MM.1S (cell line): ENCODE measurements at regions not wholly inside any gene's neighbourhood (a gene's known extent, or its start where the extent isn't known, plus 50 kb on each side); places are given as distances from the start of the nearest gene placed in this dataset.

Experiments used
- DNase-seq: peaks from one replicate; pipeline ENCODE4 v3.0.0-alpha.2; 2015
- H2AFZ ChIP-seq: fragments of 300-600 bp; sonication (generic); 2 replicates; pipeline ENCODE4 v1.6.0; 2016; ENCODE audit warnings: antibody characterized with exemption, low read length
- H3F3A ChIP-seq: fragments of 300-600 bp; sonication (generic); 2 replicates; pipeline ENCODE4 v1.6.1; 2016; ENCODE audit warnings: mild to moderate bottlenecking, antibody characterized with exemption, low read length, moderate library complexity, mixed read lengths; ENCODE audit not compliant: insufficient read depth
- H3K27ac ChIP-seq: fragments of 300-600 bp; sonication (generic); 2 replicates; pipeline ENCODE4 v1.5.1; 2016; ENCODE audit warnings: mild to moderate bottlenecking, low read length
- H3K27me3 ChIP-seq: fragments of 300-600 bp; sonication (generic); replicated peaks from 2 replicates; pipeline ENCODE4 v1.6.0; 2016; ENCODE audit warnings: low read length; ENCODE audit not compliant: insufficient read depth
- H3K36me3 ChIP-seq: fragments of 300-600 bp; sonication (generic); replicated peaks from 2 replicates; pipeline ENCODE4 v1.6.1; 2016; ENCODE audit warnings: mild to moderate bottlenecking, low read length, mixed read lengths; ENCODE audit not compliant: insufficient read depth
- H3K4me1 ChIP-seq: fragments of 300-600 bp; sonication (generic); 2 replicates; pipeline ENCODE4 v1.6.1; 2016; ENCODE audit warnings: low read length, mixed read lengths
- H3K4me2 ChIP-seq: fragments of 300-600 bp; sonication (generic); 2 replicates; pipeline ENCODE4 v1.6.0; 2016; ENCODE audit warnings: low read depth, low read length
- H3K4me3 ChIP-seq: fragments of 300-600 bp; sonication (generic); 2 replicates; pipeline ENCODE4 v1.5.1; 2016; ENCODE audit warnings: low read length, mixed read lengths
- H3K79me2 ChIP-seq: fragments of 300-600 bp; sonication (generic); 2 replicates; pipeline ENCODE4 v1.6.1; 2016; ENCODE audit warnings: mixed run types, low read length, mixed read lengths
- H3K9ac ChIP-seq: fragments of 300-600 bp; sonication (generic); 2 replicates; pipeline ENCODE4 v1.6.1; 2016; ENCODE audit warnings: low read length, mixed read lengths
- H3K9me2 ChIP-seq: fragments of 300-600 bp; sonication (generic); replicated peaks from 2 replicates; pipeline ENCODE4 v1.6.1; 2016; ENCODE audit warnings: mild to moderate bottlenecking, low read length, mixed read lengths; ENCODE audit not compliant: insufficient read depth
- H3K9me3 ChIP-seq: fragments of 300-600 bp; sonication (generic); replicated peaks from 2 replicates; pipeline ENCODE4 v1.6.1; 2016; ENCODE audit warnings: mild to moderate bottlenecking, low read length, mixed read lengths; ENCODE audit not compliant: insufficient read depth
- H4K20me1 ChIP-seq: fragments of 300-600 bp; sonication (generic); 2 replicates; pipeline ENCODE4 v1.6.1; 2016; ENCODE audit warnings: mild to moderate bottlenecking, low read length, moderate library complexity, mixed read lengths; ENCODE audit not compliant: insufficient read depth
- CTCF ChIP-seq: fragments of 300-600 bp; sonication (generic); IDR thresholded peaks from 2 replicates; pipeline ENCODE4 v1.5.1; 2016; ENCODE audit warnings: antibody characterized with exemption, low read length, mixed read lengths
- EZH2 ChIP-seq: fragments of 300-600 bp; sonication (generic); optimal IDR thresholded peaks from 2 replicates; pipeline ENCODE3; 2017; ENCODE audit warnings: low read depth, mild to moderate bottlenecking, antibody characterized with exemption, low read length, mixed read lengths
- EZH2phosphoT487 ChIP-seq: fragments of 300-600 bp; sonication (generic); IDR thresholded peaks from 2 replicates; pipeline ENCODE4 v1.6.1; 2018; ENCODE audit warnings: antibody characterized with exemption, low read length

- H3K36me3 ChIP-seq: no peaks in the 10 kb centered on the region
- no peak overlapping the region for H3K9ac ChIP-seq
- no peak overlapping the region for H3K4me2 ChIP-seq
- no peaks in the 10 kb centered on the region for H3K9me2 ChIP-seq
- no peaks in the 10 kb centered on the region for H4K20me1 ChIP-seq
- H3K4me1 ChIP-seq: no peaks in the 10 kb centered on the region
- no peak overlapping the region for H3K4me3 ChIP-seq
- peaks cover 31% of the 10 kb centered on the region for H3K79me2 ChIP-seq
- no peaks in the 10 kb centered on the region for H3K27me3 ChIP-seq
- H2AFZ ChIP-seq: no peak overlapping the region
- H3F3A ChIP-seq: no peaks in the 10 kb centered on the region
- TF ChIP-seq EZH2phosphoT487: no peak
- no peak for TF ChIP-seq EZH2
- TF ChIP-seq CTCF: no peak
- H3K27ac ChIP-seq: no peak overlapping the region
- no peak for DNase-seq
- no peaks in the 10 kb centered on the region for H3K9me3 ChIP-seq
These were observed 95.0 kb downstream of the KLF12 start for GRCh38 chr13:74039154-74039553.

GRCh38 chr13:74037762-74038161 lies 96.4 kb downstream of the KLF12 start:
- Histone ChIP-seq H3K79me2 (peaks cover 31% of the 10 kb centered on the region), H3K4me1 (no peaks in the 10 kb centered on the region), H3K27ac (no peak overlapping the region)

GRCh38 chr13:74036373-74036772 lies 97.8 kb downstream of the KLF12 start:
- Histone ChIP-seq H4K20me1 (no peaks in the 10 kb centered on the region), H3K4me3 (no peak overlapping the region), H3K9ac (no peak overlapping the region), H3F3A (no peaks in the 10 kb centered on the region), H3K36me3 (no peaks in the 10 kb centered on the region), H3K79me2 (peaks cover 32% of the 10 kb centered on the region), H3K27ac (no peak overlapping the region), H3K9me3 (no peaks in the 10 kb centered on the region), H3K4me2 (no peak overlapping the region), H3K4me1 (no peaks in the 10 kb centered on the region), H3K27me3 (no peaks in the 10 kb centered on the region), H2AFZ (no peak overlapping the region), H3K9me2 (no peaks in the 10 kb centered on the region)
- no peak for TF ChIP-seq EZH2phosphoT487
- no peak for TF ChIP-seq CTCF
- TF ChIP-seq EZH2: no peak
- no peak for DNase-seq

More at GRCh38 chr13:74037762-74038161, 96.4 kb downstream of the KLF12 start:
- Histone ChIP-seq H3K27me3 (no peaks in the 10 kb centered on the region), H3K9me3 (no peaks in the 10 kb centered on the region), H2AFZ (no peak overlapping the region), H3K36me3 (no peaks in the 10 kb centered on the region), H3K9ac (no peak overlapping the region), H3K4me2 (no peak overlapping the region), H3K9me2 (no peaks in the 10 kb centered on the region), H3K4me3 (no peak overlapping the region), H3F3A (no peaks in the 10 kb centered on the region), H4K20me1 (no peaks in the 10 kb centered on the region)
- no peak for TF ChIP-seq EZH2
- TF ChIP-seq CTCF: no peak
- no peak for TF ChIP-seq EZH2phosphoT487
- DNase-seq: no peak
